ENCODE measurements at regions not wholly inside any gene's neighbourhood (a gene's known extent, or its start where the extent isn't known, plus 50 kb on each side); places are given as distances from the start of the nearest gene placed in this dataset.

- H3K79me1 ChIP-seq (ENCODE audit: insufficient read depth, low read depth, low read length, poor library complexity, severe bottlenecking): no peaks in the 10 kb centered on the region
- no peak overlapping the region for H3K27ac ChIP-seq (ENCODE audit: insufficient read length, low read depth, low read length)
- H3K14ac ChIP-seq (ENCODE audit: insufficient read depth, low read length): no peak overlapping the region
- no peak for TF ChIP-seq CTCF (conservative IDR thresholded peaks at IDR 0.05)
- H2BK20ac ChIP-seq (ENCODE audit: low read depth, low read length, poor library complexity, severe bottlenecking): no peak overlapping the region
- H3K9ac ChIP-seq (ENCODE audit: extremely low read depth, insufficient read length, low read length): no peak overlapping the region
- H3K4me3 Mint-ChIP-seq: no peak overlapping the region
- H3K79me2 ChIP-seq (ENCODE audit: insufficient read depth, low read length): no peaks in the 10 kb centered on the region
- H4K91ac ChIP-seq (ENCODE audit: insufficient read length, low read depth, low read length): no peak overlapping the region
- no peak for DNase-seq
- H2AFZ ChIP-seq (ENCODE audit: low read length): no peak overlapping the region
- no peak overlapping the region for H3K23ac ChIP-seq (ENCODE audit: insufficient read length, low read depth, low read length)
- no peaks in the 10 kb centered on the region for H3K27me3 ChIP-seq (ENCODE audit: insufficient read depth, low read length)
- no peaks in the 10 kb centered on the region for H3K9me3 ChIP-seq (ENCODE audit: control insufficient read depth, low read depth, low read length)
- no peak overlapping the region for H2BK120ac ChIP-seq (ENCODE audit: low read depth, low read length, poor library complexity, severe bottlenecking)
- H4K5ac ChIP-seq (ENCODE audit: insufficient read length, low read depth, low read length): no peak overlapping the region
- no peak overlapping the region for H3K4me2 ChIP-seq (ENCODE audit: insufficient read depth, insufficient read length, low read length)
- H2AK5ac ChIP-seq (ENCODE audit: insufficient read length, low read length): no peak overlapping the region
- no peak overlapping the region for H4K8ac ChIP-seq (replicated peaks; ENCODE audit: insufficient read length, low read depth, low read length)
- no CpG with 5 or more reads among the region's 1 CpG for WGBS (ENCODE audit: extremely low coverage, insufficient read length, low lambda C conversion rate)
- H3K4me1 ChIP-seq (ENCODE audit: insufficient read depth, low read length): no peaks in the 10 kb centered on the region
- no peak overlapping the region for H2BK5ac ChIP-seq (ENCODE audit: insufficient read length, low read length)
- H3K18ac ChIP-seq (ENCODE audit: insufficient read length, low read depth, low read length): no peak overlapping the region
- H3K4me1 Mint-ChIP-seq: no peaks in the 10 kb centered on the region
- no peak overlapping the region for H3K4ac ChIP-seq (ENCODE audit: low read depth, low read length)
- H3K56ac ChIP-seq (ENCODE audit: insufficient read length, low read depth, low read length): no peak overlapping the region
- H2BK12ac ChIP-seq (ENCODE audit: insufficient read length, low read depth, low read length): no peak overlapping the region
- H3K36me3 Mint-ChIP-seq (ENCODE audit: insufficient read depth in 1 of 3, low read depth in 3 of 3): no peaks in the 10 kb centered on the region
- H3K9me3 Mint-ChIP-seq: no peaks in the 10 kb centered on the region; a peak in 1 of 5 replicates
- H3K27ac Mint-ChIP-seq: no peak overlapping the region
- H2BK15ac ChIP-seq (ENCODE audit: low read depth, low read length): no peak overlapping the region
- H3K27me3 Mint-ChIP-seq (ENCODE audit: low read depth): no peaks in the 10 kb centered on the region
- no peaks in the 10 kb centered on the region for H3K23me2 ChIP-seq (ENCODE audit: insufficient read length, low read depth, low read length, poor library complexity, severe bottlenecking)
- no peak overlapping the region for H3T11ph ChIP-seq (ENCODE audit: low read length)
- no peaks in the 10 kb centered on the region for H4K20me1 ChIP-seq (ENCODE audit: control insufficient read depth, insufficient read depth, insufficient read length)
Observed at GRCh38 chr4:120177603-120178002, 111.0 kb upstream of the MAD2L1 start.

All from H9 (cell line).